ENCODE measurements at regions not wholly inside any gene's neighbourhood (a gene's known extent, or its start where the extent isn't known, plus 50 kb on each side); places are given as distances from the start of the nearest gene placed in this dataset.

GRCh38 chr9:108039012-108039411 is 549.4 kb upstream of the KLF4 start:
- peaks cover 0 to 6% (median 2%) of the 10 kb centered on the region in 3 experiments; a peak in 3 of 7 replicates for H3K36me3 Mint-ChIP-seq (ENCODE audit: insufficient read depth in 1 of 3, low read depth in 3 of 3)
- H2BK20ac ChIP-seq (ENCODE audit: low read depth, low read length, poor library complexity, severe bottlenecking): no peak overlapping the region
- no peak overlapping the region for H3K27ac ChIP-seq (ENCODE audit: insufficient read length, low read depth, low read length)
- no peak overlapping the region for H3T11ph ChIP-seq (ENCODE audit: low read length)
- no peak overlapping the region for H3K27ac Mint-ChIP-seq
- no peaks in the 10 kb centered on the region for H3K9me3 ChIP-seq (ENCODE audit: control insufficient read depth, low read depth, low read length)
- no peak overlapping the region for H2AK5ac ChIP-seq (ENCODE audit: insufficient read length, low read length)
- H3K4me1 Mint-ChIP-seq: peaks cover 0 to 11% of the 10 kb centered on the region in 2 experiments; a peak in 2 of 4 replicates
- no peak overlapping the region for H3K56ac ChIP-seq (ENCODE audit: insufficient read length, low read depth, low read length)
- WGBS (ENCODE audit: extremely low coverage, insufficient read length, low lambda C conversion rate): no CpG with 5 or more reads among the region's 1 CpG
- no peak overlapping the region for H3K14ac ChIP-seq (ENCODE audit: insufficient read depth, low read length)
- H3K4me2 ChIP-seq (ENCODE audit: insufficient read depth, insufficient read length, low read length): no peak overlapping the region
- no peak overlapping the region for H3K4ac ChIP-seq (ENCODE audit: low read depth, low read length)
- no peak overlapping the region for H2BK12ac ChIP-seq (ENCODE audit: insufficient read length, low read depth, low read length)
- no peak overlapping the region for H3K23ac ChIP-seq (ENCODE audit: insufficient read length, low read depth, low read length)
- H4K5ac ChIP-seq (ENCODE audit: insufficient read length, low read depth, low read length): no peak overlapping the region
- peaks cover 5 to 9% of the 10 kb centered on the region in 2 experiments for H3K9me3 Mint-ChIP-seq
- no peak overlapping the region for H2BK15ac ChIP-seq (ENCODE audit: low read depth, low read length)
- H3K4me3 Mint-ChIP-seq: no peak overlapping the region
- no peaks in the 10 kb centered on the region for H3K4me1 ChIP-seq (ENCODE audit: insufficient read depth, low read length)
- no peaks in the 10 kb centered on the region for H3K23me2 ChIP-seq (ENCODE audit: insufficient read length, low read depth, low read length, poor library complexity, severe bottlenecking)
- no peaks in the 10 kb centered on the region for H3K79me2 ChIP-seq (ENCODE audit: insufficient read depth, low read length)
- no peak overlapping the region for H3K9ac ChIP-seq (ENCODE audit: extremely low read depth, insufficient read length, low read length)
- TF ChIP-seq CTCF (conservative IDR thresholded peaks at IDR 0.05): no peak
- H4K8ac ChIP-seq (replicated peaks; ENCODE audit: insufficient read length, low read depth, low read length): no peak overlapping the region
- H4K91ac ChIP-seq (ENCODE audit: insufficient read length, low read depth, low read length): no peak overlapping the region
- H3K27me3 ChIP-seq (ENCODE audit: insufficient read depth, low read length): no peaks in the 10 kb centered on the region
- no peak overlapping the region for H2BK5ac ChIP-seq (ENCODE audit: insufficient read length, low read length)
- no peak overlapping the region for H2BK120ac ChIP-seq (ENCODE audit: low read depth, low read length, poor library complexity, severe bottlenecking)
- H3K79me1 ChIP-seq (ENCODE audit: insufficient read depth, low read depth, low read length, poor library complexity, severe bottlenecking): no peaks in the 10 kb centered on the region
- DNase-seq: no peak
- H3K18ac ChIP-seq (ENCODE audit: insufficient read length, low read depth, low read length): no peak overlapping the region
- H3K27me3 Mint-ChIP-seq (ENCODE audit: low read depth): peaks cover 13% of the 10 kb centered on the region
- no peak overlapping the region for H2AFZ ChIP-seq (ENCODE audit: low read length)
- no peaks in the 10 kb centered on the region for H4K20me1 ChIP-seq (ENCODE audit: control insufficient read depth, insufficient read depth, insufficient read length)
